IPS-NIHi7 (cell line): ENCODE measurements at regions not wholly inside any gene's neighbourhood (a gene's known extent, or its start where the extent isn't known, plus 50 kb on each side); places are given as distances from the start of the nearest gene placed in this dataset.
"Not testable (repeated sequence)": the region's sequence is repeated elsewhere in the genome, so short reads cannot be mapped to it uniquely, and the experiment has no call there.

Experiments
- DNase-seq: peaks from one replicate; pipeline ENCODE4 v3.0.0; 2012; ENCODE audit warnings: mixed read lengths; ENCODE audit errors: extremely low spot score

DNA sequence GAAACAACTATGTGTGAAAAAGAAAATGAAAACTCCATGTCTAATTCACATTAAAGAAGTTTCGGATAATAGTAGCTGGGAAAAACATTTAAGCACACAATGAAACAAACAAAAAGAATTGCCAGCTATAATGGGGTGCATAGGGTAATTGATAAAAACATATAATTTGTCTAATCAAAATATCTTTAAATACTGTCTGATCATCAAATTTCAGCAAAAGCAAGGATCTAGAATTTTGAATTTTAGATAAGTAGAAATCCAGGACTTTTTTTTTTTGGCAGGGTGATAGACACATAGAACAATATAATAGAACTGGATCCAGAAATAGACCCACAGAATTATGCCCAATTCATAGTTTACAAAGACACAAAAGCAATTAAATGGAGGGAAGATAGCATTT, 585.0 kb downstream of the TAF11L14 start:
- no peak for DNase-seq

DNA sequence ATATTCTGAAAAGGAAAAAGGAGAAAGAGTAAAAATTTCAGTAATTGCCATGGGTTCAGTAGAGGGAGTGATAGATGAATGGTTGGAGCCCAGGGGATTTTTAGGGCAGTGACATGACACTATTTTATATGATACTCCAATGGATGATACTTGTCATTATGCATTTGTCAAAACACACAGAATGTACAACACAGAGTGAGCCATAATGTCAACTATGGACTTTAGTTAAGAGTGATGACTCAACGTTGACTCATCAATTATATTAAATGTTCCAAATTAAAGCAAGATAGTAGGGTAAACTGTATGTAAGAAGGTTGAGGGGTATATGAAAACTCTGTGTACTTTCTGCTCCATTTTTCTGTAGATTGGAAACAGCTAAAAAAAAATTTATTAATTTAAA, 586.4 kb downstream of the TAF11L14 start:
- no peak for DNase-seq

DNA sequence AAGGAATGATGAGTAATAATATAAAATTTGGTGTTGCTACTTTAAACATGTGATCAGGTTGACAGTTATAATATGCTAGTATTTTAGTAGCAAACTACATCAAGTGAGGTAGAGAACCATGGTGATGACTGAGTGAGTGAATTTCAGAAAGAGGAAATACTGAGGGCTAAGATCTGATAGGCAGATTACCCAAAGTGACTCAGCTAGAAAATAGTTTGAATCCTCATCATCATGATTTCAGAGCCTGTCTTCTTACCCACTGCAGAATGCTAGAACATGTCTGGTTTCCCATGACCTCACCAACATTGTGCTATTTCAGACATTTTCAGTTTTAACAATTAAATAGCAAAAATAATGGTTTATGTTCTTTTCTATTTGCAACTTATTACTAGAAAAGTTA, 602.1 kb downstream of the TAF11L14 start:
- DNase-seq: no peak

DNA sequence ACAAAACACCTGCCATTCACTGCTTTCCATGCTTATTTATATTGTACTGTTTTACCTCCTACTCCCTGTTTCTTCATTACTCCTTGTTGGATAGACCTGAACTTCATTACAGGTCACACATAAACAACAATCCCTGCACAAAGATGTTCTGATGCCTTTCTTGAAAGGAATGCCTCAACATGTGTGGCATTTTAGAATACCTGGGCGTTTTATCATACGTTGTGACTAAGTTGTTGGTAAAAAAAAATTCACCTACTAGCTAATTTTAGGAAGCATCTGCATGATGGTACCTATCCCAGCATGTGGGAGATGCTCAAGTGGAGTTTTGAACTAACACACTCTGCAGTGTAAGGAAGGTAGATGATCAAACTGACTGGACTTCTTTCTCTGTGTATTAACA, 604.1 kb downstream of the TAF11L14 start:
- no peak for DNase-seq

DNA sequence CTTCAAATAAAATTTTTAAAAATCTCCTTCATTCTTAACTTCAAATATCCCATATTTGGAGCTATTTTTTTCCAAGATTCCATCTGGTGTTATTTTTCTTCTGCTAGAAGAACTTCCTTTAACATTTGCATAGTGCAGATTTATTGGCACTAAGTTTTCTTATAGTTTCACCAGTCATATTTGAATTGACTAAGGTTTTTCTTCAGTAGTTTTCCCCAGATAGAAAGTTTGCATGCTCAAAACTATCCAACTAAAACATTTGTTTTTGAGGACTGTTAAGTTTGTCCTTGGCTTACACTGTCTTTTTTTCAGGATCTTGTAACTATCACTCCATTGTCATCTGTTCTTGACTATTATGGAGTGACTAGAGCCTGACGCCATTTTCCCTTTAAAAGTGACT, 606.7 kb downstream of the TAF11L14 start:
- DNase-seq: no peak

DNA sequence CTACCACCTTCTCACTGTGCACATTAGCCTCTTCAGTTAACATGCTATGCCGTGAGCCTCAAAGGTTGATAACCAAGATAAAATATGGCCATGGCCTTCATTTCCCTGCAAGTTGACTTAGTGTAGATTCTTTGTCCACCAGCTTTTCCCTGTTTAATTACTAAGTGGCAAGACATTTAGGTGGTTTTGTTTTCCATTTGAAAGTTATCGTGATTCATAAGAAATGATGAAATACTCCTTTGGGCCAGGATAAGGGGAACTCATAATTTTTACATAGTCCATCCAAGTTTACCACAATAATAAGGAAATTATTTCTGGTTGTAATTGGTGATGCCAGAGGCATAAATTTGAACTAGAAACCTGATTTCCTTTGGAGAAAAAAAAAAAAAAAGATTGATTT, 609.6 kb downstream of the TAF11L14 start:
- no peak for DNase-seq

DNA sequence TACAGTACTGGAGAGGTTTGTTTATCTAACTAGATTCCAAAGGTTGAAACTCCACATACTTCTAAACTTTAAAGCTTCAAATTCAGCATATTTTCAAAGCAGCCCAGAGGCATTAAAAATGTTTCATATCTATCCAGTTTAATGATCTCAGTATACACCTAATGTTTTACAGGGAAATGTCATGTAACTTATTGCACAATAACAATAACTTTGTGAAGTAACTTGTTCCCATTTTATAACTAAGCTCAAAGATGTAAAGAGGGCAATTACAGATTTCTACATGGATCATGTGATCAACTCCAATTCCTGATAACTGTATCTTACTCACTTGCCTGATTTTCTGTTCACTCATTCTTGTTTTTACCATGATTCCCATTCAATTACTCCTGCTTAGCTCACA, 610.0 kb downstream of the TAF11L14 start:
- no peak for DNase-seq

DNA sequence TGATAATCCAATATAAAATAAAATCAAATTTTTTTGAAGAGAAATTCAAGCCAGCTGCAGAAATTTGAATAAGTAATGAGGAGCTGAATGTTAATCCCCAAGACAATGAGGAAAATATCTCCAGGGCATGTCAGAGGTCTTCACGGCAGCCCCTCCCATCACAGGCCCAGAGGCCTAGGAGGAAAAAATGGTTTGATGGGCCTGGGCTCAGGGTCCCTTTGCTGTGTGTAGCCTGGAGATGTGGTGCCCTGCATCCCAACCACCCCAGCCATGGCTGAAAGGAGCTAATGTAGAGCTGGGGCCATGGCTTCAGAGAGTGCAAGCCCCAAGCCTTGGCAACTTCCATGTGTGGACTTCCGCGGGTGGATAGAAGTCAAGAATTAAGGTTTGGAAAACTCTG, 618.3 kb downstream of the TAF11L14 start:
- no peak for DNase-seq

DNA sequence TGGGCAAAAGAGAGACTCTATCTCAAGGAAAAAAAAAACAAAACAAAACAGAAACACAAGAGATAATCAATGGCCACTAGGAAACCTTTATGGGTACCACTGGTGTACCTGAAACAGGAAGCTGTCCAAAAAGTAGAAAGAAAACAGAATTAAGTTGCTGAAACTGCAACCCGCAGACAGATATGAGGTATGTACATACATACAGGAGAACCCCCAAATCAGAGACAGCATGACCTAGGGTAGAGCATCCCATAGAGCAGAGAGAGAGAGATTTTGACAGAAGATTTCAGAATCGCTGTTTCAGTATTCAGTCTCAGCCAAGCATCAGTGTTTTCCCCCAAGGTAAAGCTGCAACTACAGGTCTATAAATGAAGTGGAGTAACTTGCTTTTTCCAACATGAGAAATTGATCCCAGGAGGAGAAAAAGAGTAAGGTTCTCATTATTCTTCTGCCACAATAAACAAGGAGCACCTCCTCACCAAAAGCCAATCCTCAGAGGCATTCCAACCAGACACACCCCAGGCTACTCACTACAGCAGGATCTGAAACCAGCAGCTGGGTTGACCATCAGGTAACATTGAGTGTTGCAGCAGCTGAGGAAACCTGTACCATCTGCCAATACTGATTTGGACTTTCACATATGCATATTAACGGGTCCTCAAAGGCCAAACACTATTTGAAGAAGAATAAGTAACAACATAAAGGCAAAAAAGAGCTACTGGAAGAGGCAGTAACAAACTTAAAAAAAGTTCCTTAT, 630.0 kb downstream of the TAF11L14 start:
- no peak for DNase-seq

DNA sequence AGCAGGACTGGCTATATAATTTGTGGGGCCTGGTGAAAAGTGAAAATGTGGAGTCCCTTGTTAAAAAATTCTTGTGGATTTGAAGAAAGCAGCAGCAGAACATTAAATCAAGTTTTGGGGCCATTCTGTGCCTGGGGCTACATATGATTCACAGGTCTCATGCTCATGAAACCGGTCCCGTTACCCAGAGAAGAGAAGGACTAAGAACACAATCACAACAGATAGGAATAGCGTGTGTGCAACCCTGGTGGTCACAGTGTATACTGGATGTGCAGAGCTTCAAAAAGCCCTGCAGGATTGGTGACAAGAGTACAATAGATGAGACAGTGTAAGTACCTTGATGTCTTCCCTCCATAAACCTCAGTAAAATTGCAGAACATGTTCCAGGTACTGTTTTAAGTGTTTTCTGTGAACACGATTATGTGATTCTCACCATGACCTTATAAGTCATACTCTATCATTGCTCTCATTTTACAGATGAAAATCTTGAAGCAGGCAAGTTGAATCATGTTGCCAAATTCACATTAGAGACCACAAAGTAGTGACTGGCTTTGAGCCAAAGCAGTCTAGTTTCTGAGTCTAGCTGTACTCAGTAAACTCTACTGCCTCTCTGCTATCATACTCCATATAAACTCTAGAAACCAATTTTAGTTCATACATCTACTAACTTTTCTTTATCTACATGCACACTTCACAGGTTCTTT, 636.5 kb downstream of the TAF11L14 start:
- DNase-seq: no peak

DNA sequence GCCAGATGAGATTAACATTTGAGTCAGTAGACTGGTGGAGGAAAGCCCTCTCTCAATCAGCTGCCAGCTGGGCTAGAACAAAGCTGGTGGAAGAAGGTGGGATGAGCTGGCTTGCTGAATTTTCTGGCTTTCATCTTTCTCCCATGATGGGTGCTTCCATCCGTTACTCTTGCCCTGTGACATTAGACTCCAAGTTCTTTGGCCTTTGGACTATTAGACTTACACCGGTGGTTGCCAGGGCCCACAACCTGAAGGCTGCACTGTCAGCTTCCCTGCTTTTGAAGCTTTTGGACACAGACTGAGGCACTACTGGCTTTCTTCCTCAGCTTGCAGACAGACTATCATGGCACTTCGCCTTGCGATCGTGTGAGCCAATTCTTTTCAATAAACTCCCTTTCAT, 642.7 kb downstream of the TAF11L14 start:
- no peak for DNase-seq

DNA sequence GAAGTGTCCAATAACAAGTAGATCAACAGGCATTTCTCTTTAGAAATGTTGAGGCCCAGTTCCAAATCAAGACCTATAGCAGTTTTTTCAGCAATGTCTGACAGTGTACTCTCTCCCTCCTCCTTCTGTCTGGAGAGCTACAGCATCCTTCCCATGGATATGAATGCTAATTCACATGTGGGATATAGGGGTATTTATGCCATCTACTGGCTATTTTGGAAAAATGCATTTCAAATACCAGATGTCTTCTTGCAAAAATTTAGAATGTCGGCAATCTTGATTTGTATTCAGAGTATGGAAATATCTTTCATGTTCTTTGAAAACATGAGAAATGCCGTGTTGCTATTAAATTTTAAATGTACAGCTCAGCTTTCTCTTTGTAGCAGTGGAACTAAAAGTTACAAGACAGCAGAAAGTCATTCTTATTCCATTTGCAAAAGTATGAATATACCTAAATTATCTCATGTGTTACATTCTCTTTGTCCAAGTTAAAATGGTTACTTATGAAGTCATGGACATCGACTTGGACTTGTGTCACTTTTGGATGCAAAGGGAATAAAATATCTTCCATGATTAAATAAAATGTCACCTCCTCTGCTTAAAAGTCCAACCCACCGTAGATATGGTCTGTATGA, 647.8 kb downstream of the TAF11L14 start:
- DNase-seq: peak; percentile 20

DNA sequence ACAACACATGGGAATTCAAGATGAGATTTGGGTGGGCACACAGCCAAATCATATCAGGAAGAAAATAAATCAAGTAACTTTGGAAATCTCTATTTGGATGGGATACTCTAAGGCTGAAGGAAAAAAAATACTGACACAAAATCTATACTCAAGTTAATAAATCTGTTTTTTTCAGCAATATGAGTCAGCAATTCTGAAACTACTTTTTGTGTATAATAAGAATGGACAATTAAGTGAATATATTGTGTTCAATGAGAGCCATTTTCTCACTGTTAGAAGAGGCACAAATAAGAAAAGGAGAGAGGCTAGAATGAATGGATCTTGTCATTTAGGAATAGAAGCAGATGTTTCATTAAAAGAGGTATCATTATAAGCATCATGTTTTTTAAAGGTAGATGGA, 651.0 kb downstream of the TAF11L14 start:
- DNase-seq: no peak

DNA sequence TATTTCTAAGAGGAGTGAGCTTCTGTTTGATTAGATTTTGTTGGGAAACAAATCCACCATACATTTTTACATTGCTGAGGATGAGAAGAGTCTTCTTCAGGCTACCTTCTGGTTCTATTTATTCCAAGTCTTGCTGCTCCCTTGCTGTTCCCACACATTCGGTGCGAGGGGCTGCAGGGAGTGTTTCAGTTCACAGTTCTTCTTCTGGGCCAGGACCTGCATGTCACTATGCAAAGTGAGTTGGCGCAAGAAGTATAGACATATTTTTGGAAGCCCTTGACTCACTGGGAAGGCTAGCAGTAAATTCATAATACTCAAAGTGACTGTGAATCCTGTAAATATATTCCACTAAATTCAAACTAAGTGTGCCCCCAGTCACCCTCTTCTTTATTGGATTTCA, 657.9 kb downstream of the TAF11L14 start:
- no peak for DNase-seq

DNA sequence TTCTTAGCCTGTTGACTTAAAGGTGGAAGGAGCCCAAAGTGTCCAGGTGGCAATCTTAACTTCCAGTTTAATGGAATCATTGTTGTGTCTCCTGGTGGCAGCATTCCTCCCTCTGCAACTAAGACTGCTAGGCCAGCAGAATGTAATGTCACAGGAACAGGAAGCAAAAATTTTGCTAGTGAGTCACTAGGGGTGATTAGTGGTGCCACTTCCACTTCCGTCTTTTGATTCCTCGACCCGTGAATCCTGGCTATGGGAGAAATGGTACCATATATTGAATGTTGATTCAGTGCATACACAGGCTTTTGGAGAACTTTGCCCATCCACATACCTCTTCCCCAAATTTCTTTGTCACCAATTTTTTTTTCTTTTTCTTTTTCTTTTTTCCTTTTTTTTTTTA, 661.4 kb downstream of the TAF11L14 start:
- not testable (repeated sequence) for DNase-seq

DNA sequence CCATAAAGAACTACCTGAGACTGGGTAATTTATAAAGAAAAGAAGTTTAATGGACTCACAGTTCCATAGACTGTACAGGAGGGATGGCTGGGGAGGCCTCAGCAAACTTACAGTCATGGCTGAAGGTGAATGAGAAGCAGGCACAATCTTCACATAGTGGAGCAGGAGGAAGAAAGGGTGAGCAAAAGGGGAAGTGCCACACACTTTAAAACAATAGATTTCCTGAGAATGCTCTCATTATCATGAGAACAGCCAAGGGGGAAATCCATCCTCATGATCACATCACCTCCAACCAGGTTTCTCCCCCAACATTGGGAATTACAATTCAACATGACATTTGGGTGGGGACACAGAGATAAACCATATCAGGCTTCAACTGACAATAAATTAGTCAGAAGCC, 664.9 kb downstream of the TAF11L14 start:
- DNase-seq: no peak

DNA sequence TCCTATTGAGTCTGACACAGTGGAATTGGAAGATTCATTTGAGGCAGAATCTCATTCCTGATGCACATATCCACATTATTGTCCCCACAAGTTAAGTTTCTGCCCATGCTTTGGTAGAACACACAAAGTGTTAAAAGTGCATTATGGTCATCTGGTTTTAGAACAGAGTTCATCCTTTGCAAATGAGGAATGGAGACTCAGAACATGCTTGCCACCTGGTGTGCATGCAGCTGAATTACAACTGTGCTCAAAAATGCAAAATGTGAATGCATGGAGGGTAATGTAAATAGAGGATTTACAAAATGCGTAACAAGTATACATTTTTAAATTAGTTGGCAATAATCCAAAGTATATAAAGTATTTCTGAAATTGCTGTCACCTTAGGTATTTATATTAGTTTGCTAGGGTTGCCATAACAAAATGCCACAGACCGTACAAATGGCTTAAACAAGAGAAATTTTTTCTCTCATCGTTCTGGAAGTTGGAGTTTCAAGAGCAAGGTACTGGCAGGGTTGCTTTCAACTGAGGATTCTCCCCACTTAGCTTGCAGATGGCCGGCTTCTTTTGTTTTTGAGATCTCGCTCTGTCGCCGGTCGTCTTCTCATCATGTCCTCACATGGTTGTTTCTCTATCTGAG, 671.1 kb downstream of the TAF11L14 start:
- peak; percentile 45 for DNase-seq

DNA sequence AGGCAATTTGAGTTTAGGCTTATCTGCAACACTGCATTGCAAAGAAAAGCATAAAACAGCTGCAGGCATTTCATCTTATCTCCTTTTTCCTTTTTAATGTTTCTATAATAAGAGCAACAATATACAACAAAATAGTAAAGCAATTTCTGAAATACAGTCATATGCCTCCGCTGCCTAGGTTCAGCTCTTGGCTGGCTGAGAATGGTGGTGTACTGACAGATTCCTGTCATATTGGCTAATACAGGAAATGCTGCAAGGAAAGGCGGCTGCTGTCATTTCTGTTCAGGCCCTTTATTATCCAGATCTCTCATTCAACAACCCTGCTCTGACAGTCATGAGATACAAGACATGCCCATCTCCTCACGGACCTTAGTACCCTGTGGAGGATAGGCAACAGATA, 677.0 kb downstream of the TAF11L14 start:
- DNase-seq: no peak

DNA sequence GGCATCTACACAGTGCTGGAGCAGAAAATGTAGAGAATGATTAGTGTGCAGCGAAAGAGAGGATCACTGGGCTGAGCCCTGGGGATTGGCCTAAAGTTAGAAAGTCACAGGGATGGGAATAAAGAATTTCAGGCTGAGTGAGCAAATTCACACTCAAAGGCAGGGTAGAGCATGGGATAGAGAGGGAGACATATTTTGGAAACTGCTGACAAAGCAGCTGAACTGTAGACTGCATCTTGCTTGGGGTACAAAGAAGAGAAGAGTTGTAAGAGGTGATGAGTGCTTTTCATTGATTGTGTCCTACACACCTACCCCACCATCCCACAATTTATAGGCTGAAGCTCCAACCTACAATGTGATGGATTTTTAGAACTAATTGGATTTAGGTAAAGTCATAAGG, 677.8 kb downstream of the TAF11L14 start:
- no peak for DNase-seq

DNA sequence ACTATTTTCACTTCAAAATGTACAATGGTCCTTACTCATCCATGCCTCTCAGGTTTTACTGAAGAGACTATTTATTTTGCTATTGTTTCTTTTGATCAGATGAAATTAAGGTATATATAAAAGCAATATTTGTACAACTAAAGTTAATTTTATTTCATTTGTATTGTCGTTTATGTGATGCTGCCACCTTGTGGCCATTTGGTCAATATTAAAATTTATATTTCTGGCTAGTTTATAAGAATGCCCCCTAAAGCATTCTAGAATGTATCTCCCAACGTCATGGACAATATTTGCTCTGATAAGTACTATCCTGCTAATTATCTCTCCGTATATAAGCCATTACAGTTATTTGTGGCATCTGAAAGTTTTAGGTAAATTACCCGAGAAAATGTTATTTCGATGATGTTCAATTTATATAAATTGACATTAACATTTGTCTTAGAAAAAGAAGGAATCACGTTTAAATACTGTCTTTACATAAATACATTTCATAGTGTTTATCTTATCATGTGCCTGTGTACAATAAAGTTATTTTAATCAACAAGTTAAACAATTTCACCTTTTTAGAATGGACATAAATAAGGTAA, 680.0 kb downstream of the TAF11L14 start:
- DNase-seq: no peak

DNA sequence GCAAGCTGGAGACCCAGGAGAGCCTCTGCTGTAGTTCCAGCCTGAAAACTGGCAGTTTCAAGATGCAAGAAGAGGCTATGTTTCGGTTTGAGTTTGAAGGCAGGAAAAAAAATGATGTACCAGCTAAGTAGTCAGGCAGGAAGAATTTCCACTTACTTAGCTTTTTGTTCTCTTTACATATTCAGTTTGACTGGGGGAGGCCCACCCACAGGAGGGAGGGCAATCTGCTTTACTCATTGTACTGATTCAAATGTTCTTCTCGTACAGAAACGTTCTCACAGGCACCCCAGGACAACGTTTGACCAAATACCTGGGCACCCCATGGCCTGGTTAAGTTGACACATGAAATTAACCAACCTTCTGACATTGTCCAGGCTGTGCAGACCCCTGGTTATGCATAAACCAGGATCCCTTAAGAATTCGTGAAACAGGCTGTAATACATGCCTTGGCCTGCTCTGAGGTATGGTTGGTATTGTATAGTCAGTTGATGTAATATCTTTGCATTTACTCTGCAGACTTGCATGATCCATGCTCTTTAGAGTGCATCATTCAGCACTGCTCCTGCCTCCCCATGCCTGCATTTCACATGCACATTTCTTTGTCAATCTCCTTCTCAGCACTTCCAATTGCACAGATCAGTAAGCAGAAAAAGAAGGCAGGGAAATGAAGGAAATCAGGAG, 687.1 kb downstream of the TAF11L14 start:
- DNase-seq: no peak

DNA sequence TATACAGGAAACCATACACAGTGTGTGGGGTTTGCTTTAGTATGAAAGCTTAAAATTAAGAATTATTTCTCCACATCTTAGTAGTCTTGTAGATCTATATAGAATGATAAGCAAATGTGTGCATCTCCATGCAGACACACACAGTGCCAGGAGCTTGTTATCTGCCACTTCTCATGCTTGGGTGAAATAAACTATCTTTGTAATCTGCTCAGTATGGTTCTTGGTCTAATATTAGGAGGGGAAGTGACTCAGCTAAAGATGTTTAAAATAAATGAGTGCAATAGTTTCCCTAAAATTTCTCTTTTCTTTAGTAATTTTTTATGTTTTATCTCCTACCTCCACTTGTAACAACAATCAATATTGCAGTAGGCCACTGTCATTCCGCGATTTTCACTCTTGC, 689.6 kb downstream of the TAF11L14 start:
- no peak for DNase-seq
